MM.1S (cell line): ENCODE measurements at regions not wholly inside any gene's neighbourhood (a gene's known extent, or its start where the extent isn't known, plus 50 kb on each side); places are given as distances from the start of the nearest gene placed in this dataset.

Experiments used
- EZH2 ChIP-seq: fragments of 300-600 bp; sonication (generic); optimal IDR thresholded peaks from 2 replicates; pipeline ENCODE3; 2017; ENCODE audit warnings: low read depth, mild to moderate bottlenecking, antibody characterized with exemption, low read length, mixed read lengths
- TF ChIP-seq, protein P1 (sequence below): fragments of 300-600 bp; sonication (generic); IDR thresholded peaks from 2 replicates; pipeline ENCODE4 v1.5.1; 2016; ENCODE audit warnings: antibody characterized with exemption, low read length, mixed read lengths

DNA sequence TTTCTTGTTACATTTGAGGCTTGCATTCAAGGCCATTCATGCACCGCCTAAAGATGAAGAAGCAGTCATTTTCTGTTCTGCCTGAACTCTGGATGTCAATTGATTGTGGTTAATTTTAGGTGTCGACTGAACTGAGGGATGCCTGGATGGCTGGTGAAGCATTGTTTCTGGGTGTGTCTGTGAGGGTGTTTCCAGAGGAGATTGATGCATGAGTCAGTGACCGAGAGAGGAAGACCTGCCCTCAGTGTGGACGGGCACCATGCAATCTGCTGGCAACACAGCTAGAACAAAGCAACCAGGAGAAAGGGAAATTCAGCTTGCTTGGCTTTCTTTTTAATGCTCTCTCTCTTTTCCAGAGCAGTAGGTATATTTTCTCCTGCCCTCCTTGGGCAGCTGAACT lies 164.1 kb upstream of the ECI2 start:
- TF ChIP-seq, protein P1, sequence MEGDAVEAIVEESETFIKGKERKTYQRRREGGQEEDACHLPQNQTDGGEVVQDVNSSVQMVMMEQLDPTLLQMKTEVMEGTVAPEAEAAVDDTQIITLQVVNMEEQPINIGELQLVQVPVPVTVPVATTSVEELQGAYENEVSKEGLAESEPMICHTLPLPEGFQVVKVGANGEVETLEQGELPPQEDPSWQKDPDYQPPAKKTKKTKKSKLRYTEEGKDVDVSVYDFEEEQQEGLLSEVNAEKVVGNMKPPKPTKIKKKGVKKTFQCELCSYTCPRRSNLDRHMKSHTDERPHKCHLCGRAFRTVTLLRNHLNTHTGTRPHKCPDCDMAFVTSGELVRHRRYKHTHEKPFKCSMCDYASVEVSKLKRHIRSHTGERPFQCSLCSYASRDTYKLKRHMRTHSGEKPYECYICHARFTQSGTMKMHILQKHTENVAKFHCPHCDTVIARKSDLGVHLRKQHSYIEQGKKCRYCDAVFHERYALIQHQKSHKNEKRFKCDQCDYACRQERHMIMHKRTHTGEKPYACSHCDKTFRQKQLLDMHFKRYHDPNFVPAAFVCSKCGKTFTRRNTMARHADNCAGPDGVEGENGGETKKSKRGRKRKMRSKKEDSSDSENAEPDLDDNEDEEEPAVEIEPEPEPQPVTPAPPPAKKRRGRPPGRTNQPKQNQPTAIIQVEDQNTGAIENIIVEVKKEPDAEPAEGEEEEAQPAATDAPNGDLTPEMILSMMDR: no peak
- no peak for TF ChIP-seq EZH2
